Amygdala (tissue), 56 donors: ENCODE measurements at regions not wholly inside any gene's neighbourhood (a gene's known extent, or its start where the extent isn't known, plus 50 kb on each side); places are given as distances from the start of the nearest gene placed in this dataset.

Experiments
- DNase-seq, 56 donors: peaks; one replicate each; lab custom pipeline; 2025; lab: John Stamatoyannopoulos, UW

GRCh38 chr6:92752114-92752513 is 667.2 kb downstream of the EPHA7 start:
- DNase-seq = no peak

DNA sequence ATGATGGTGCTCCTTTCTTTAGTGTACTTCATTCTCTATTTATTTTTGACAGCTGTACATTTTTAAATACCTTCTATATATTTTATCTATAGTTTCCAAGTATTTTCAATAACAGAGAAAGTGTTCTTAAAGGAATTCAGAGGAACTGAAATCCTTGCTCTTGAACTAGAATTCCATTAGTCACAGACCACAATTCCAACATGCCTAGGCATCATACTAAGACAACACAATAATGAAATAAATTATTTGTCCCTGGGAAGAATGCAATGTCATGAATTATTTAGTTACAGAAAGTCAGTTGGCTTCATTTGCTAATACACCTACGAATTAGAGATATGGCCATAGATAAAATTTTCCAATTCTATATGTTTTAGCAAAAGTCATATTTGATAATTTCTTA is 671.2 kb downstream of the EPHA7 start:
- no peak for DNase-seq

DNA sequence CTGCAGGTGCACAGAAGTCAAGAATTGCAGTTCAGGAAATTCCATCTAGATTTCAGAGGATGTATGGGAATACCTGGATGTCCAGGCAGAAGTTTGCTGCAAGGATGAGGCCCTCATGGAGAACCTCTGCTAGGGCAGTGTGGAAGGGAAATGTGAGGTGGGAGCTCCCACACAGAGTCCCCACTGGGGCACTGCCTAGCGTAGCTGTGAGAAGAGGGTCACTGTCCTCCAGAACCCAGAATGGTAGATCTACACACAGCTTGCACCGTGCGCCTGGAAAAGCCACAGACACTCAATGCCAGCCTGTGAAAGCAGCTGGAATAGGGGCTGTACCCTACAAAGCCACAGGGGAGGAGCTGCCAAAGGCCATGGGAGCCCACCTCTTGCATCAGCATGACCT is 681.4 kb downstream of the EPHA7 start:
- DNase-seq = no peak

- no peak for DNase-seq
These were observed 695.9 kb downstream of the EPHA7 start for GRCh38 chr6:92723390-92723931.

- no peak for DNase-seq
These were observed 699.6 kb downstream of the EPHA7 start for GRCh38 chr6:92719773-92720172.

DNA sequence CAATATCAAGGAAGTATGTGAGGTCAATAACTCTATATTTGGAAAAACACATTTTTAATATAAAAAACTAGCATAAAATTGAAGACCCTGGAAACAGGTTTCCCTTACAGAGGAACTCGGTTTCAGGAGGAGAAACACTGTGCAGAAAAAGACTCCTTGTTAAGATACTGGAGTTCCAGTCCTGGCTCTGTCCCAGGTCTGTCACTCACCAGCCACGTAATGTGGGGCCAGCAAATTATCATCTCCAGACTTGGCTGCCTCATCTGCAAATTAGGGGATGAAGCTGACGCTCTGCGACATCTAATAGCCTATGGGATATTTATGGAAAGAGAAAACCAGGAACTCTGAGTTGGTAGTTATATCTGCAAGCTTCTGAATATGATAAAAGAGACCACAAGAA is 702.7 kb downstream of the EPHA7 start:
- no peak for DNase-seq

- DNase-seq = no peak
These were observed 703.4 kb downstream of the EPHA7 start for GRCh38 chr6:92715991-92716390.

- no peak for DNase-seq
These were observed 705.0 kb downstream of the EPHA7 start for GRCh38 chr6:92714346-92714745.

DNA sequence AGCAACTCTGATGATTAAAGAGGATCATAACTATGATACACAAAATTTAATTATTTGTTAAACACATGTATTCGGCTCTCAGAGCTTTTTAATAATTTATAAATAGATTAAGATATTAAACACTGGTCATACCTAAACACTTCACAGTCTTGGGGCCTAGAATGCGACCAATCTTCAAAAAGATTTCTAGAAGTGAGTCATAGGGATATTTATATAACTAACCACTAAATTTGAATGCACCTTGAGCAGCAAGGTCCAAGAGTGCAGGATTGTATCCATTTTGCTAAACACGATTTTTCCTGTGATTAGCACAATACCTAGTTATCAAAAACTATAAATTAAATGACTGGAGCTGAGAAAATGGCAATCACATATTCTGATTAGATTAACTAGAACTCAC is 709.3 kb downstream of the EPHA7 start:
- DNase-seq = no peak

GRCh38 chr6:92708945-92709344 is 710.4 kb downstream of the EPHA7 start:
- DNase-seq = no peak

DNA sequence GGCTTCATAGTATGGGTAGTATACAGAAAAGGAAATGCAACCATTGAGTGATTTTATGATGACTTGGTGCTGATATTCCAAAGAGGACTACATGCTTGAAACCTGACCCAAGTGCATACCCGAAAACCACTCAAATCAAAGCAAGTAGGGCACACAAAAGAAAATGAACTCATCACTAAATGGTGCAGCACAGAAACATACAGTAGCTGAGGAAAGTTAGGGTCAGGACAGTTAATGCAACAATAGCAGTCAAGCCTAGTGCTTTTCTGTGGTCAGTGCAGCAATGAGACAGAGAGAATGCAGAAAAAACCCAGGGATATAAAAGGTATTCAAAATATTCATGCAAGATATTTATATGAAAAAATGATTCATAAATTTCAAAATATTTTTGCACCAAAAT is 711.1 kb downstream of the EPHA7 start:
- no peak for DNase-seq

- DNase-seq = no peak
These were observed 712.4 kb downstream of the EPHA7 start for GRCh38 chr6:92706976-92707375.

- DNase-seq = no peak
These were observed 717.8 kb downstream of the EPHA7 start for GRCh38 chr6:92701425-92702096.

DNA sequence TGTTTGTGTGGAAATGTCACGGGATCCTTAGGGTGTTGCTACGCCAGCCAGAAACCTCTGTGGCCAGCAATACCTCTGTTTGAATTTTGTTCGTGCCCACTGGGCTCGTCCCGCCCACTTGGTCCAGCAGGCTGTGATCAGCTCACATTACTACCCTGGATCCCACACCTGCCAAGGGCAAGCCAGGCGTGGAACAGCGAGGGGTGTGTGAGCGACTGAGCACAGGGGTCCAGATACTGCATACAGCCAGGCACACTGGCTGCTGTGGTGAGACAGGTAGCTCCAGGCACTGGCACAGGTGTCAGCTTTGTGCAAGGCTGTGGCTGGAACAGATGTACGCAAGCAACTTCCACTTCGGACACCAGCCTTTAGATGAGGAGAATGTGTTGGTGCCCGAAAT is 718.9 kb downstream of the EPHA7 start:
- DNase-seq = no peak

GRCh38 chr6:92690997-92691599 is 728.3 kb downstream of the EPHA7 start:
- no peak for DNase-seq

- DNase-seq = no peak
These were observed 731.0 kb downstream of the EPHA7 start for GRCh38 chr6:92688342-92688741.

- DNase-seq = no peak
These were observed 732.1 kb downstream of the EPHA7 start for GRCh38 chr6:92687278-92687677.

GRCh38 chr6:92684386-92684785 is 735.0 kb downstream of the EPHA7 start:
- DNase-seq = no peak

- no peak for DNase-seq
These were observed 735.6 kb downstream of the EPHA7 start for GRCh38 chr6:92683748-92684147.

- no peak for DNase-seq
These were observed 736.6 kb downstream of the EPHA7 start for GRCh38 chr6:92682516-92683398.

DNA sequence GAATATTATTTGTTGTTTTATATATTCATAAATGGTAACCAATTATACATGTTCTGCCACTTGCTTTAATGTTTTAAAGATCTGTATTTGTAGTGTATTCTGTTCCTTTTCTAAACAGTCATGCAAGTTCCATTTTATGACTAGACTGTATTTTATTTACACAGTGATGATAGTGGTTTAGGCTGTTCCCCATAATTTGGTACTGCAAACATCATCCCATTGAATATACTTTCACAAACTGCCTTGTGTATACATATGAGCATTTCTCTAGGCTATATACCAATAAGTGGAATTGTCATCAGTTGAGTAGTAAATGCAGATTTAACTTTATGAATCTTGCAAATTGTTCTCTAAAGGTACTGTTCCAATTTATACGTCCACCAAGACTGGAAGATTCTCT is 738.0 kb downstream of the EPHA7 start:
- DNase-seq = no peak
